ENCODE measurements at regions not wholly inside any gene's neighbourhood (a gene's known extent, or its start where the extent isn't known, plus 50 kb on each side); places are given as distances from the start of the nearest gene placed in this dataset.
"Not testable (repeated sequence)": the region's sequence is repeated elsewhere in the genome, so short reads cannot be mapped to it uniquely, and the experiment has no call there.

- H4K8ac ChIP-seq (ENCODE audit: low read depth, low read length) = no peak overlapping the region
- no peak overlapping the region for H3K14ac ChIP-seq (ENCODE audit: low read length)
- WGBS (ENCODE audit: extremely low coverage, insufficient coverage, insufficient read length) = no CpG with 5 or more reads among the region's 4 CpGs
- no peaks in the 10 kb centered on the region for H3K79me2 ChIP-seq (ENCODE audit: control insufficient read depth, insufficient read depth, low read length, poor library complexity)
- no peak overlapping the region for H3K18ac ChIP-seq (ENCODE audit: low read length)
- DNase-seq = no peak
- no peak overlapping the region for H3K27ac ChIP-seq (ENCODE audit: low read depth, low read length)
- no peak overlapping the region for H4K91ac ChIP-seq (ENCODE audit: low read depth, low read length)
- H4K12ac ChIP-seq (ENCODE audit: low read depth, low read length) = no peak overlapping the region
- no peaks in the 10 kb centered on the region for H3K36me3 ChIP-seq (ENCODE audit: control insufficient read depth in 1 of 2, insufficient read depth in 2 of 2, low read length in 2 of 2)
- H2AFZ ChIP-seq (ENCODE audit: insufficient read depth, low read length, poor library complexity) = no peak overlapping the region
- no peak overlapping the region for H2BK5ac ChIP-seq (ENCODE audit: low read depth, low read length, poor library complexity)
- no peak overlapping the region for H3K4ac ChIP-seq (ENCODE audit: low read depth, low read length)
- peaks cover 24% of the 10 kb centered on the region for H3K9me3 ChIP-seq (ENCODE audit: insufficient read depth, low read depth, low read length)
- H2BK12ac ChIP-seq (ENCODE audit: low read length) = no peak overlapping the region
- H2AK5ac ChIP-seq (ENCODE audit: low read length) = no peak overlapping the region
- no peak overlapping the region for H3K4me2 ChIP-seq (ENCODE audit: low read length)
- no peaks in the 10 kb centered on the region for H3K4me1 ChIP-seq (ENCODE audit: control insufficient read depth in 1 of 2, insufficient read depth in 2 of 2, low read length in 2 of 2)
- no peak overlapping the region for H3K4me3 ChIP-seq (ENCODE audit: low read depth, low read length)
- H3K27me3 ChIP-seq (ENCODE audit: insufficient read depth, low read length) = no peaks in the 10 kb centered on the region
- H3K23ac ChIP-seq (ENCODE audit: low read length) = no peak overlapping the region
- H3K79me1 ChIP-seq (ENCODE audit: low read length) = no peaks in the 10 kb centered on the region
- H3K9ac ChIP-seq (ENCODE audit: low read length) = no peak overlapping the region
- no peak overlapping the region for H2BK120ac ChIP-seq (ENCODE audit: insufficient read depth, low read length, poor library complexity)
Observed at GRCh38 chr14:104230946-104231345, 92.6 kb downstream of the KIF26A start.

- no peaks in the 10 kb centered on the region for H3K4me1 ChIP-seq (ENCODE audit: control insufficient read depth in 1 of 2, insufficient read depth in 2 of 2, low read length in 2 of 2)
- H3K9ac ChIP-seq (ENCODE audit: low read length) = no peak overlapping the region
- no peak for DNase-seq
- H2BK5ac ChIP-seq (ENCODE audit: low read depth, low read length, poor library complexity) = no peak overlapping the region
- H4K8ac ChIP-seq (ENCODE audit: low read depth, low read length) = no peak overlapping the region
- no peak overlapping the region for H2AK5ac ChIP-seq (ENCODE audit: low read length)
- H3K27ac ChIP-seq (ENCODE audit: low read depth, low read length) = no peak overlapping the region
- H3K79me2 ChIP-seq (ENCODE audit: control insufficient read depth, insufficient read depth, low read length, poor library complexity) = no peaks in the 10 kb centered on the region
- no peak overlapping the region for H3K23ac ChIP-seq (ENCODE audit: low read length)
- H3K18ac ChIP-seq (ENCODE audit: low read length) = no peak overlapping the region
- H3K4ac ChIP-seq (ENCODE audit: low read depth, low read length) = no peak overlapping the region
- H2BK120ac ChIP-seq (ENCODE audit: insufficient read depth, low read length, poor library complexity) = no peak overlapping the region
- no CpG with 5 or more reads among the region's 4 CpGs for WGBS (ENCODE audit: extremely low coverage, insufficient coverage, insufficient read length)
- H3K9me3 ChIP-seq (ENCODE audit: insufficient read depth, low read depth, low read length) = peaks cover 28% of the 10 kb centered on the region
- H3K79me1 ChIP-seq (ENCODE audit: low read length) = no peaks in the 10 kb centered on the region
- H4K91ac ChIP-seq (ENCODE audit: low read depth, low read length) = no peak overlapping the region
- no peak overlapping the region for H2BK12ac ChIP-seq (ENCODE audit: low read length)
- no peak overlapping the region for H3K4me2 ChIP-seq (ENCODE audit: low read length)
- no peaks in the 10 kb centered on the region for H3K27me3 ChIP-seq (ENCODE audit: insufficient read depth, low read length)
- no peak overlapping the region for H2AFZ ChIP-seq (ENCODE audit: insufficient read depth, low read length, poor library complexity)
- H3K14ac ChIP-seq (ENCODE audit: low read length) = no peak overlapping the region
- no peak overlapping the region for H3K4me3 ChIP-seq (ENCODE audit: low read depth, low read length)
- no peak overlapping the region for H4K12ac ChIP-seq (ENCODE audit: low read depth, low read length)
- no peaks in the 10 kb centered on the region for H3K36me3 ChIP-seq (ENCODE audit: control insufficient read depth in 1 of 2, insufficient read depth in 2 of 2, low read length in 2 of 2)
Observed at GRCh38 chr14:104232070-104232484, 93.7 kb downstream of the KIF26A start.

DNA sequence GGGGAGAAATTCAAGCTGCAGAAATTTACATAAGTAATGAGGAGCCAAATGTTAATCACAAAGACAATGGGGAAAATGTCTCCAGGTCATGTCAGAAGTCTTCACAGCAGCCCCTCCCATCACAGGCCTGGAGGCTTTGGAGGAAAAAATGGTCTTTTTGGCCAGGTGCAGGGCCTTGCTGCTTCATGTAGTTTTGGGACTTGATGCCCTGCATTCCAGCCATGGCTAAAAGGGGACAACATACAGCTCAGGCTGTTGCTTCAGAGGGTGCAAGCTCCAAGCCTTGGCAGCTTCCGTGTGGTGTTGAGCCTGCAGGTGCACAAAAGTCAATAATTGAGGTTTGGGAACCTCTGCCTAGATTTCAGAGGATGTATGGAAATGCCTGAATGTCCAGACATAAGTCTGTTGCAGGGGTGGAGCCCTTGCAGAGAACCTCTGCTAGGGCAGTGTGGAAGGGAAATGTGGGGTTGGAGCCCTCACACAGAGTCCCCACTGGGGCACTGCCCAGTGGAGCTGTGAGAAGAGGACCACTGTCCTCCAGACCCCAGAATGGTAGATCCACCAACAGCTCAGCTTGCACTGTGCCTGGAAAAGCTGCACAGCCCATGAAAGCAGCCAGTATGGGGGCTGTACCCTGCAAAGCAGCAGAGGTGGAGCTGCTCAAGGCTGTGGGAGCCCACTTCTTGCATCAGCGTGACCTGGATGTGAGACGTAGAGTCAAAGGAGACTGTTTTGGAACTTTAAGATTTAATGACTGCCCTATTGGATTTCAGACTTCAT lies 95.8 kb downstream of the KIF26A start:
- H4K8ac ChIP-seq (ENCODE audit: low read depth, low read length); H3K9ac ChIP-seq (ENCODE audit: low read length); H3K4me3 ChIP-seq (ENCODE audit: low read depth, low read length); H3K4me2 ChIP-seq (ENCODE audit: low read length); H3K79me2 ChIP-seq (ENCODE audit: control insufficient read depth, insufficient read depth, low read length, poor library complexity); H3K27ac ChIP-seq (ENCODE audit: low read depth, low read length); H4K12ac ChIP-seq (ENCODE audit: low read depth, low read length); H2BK120ac ChIP-seq (ENCODE audit: insufficient read depth, low read length, poor library complexity); H3K14ac ChIP-seq (ENCODE audit: low read length); H2AFZ ChIP-seq (ENCODE audit: insufficient read depth, low read length, poor library complexity); H2BK5ac ChIP-seq (ENCODE audit: low read depth, low read length, poor library complexity); H2BK12ac ChIP-seq (ENCODE audit: low read length); H3K79me1 ChIP-seq (ENCODE audit: low read length); H3K4ac ChIP-seq (ENCODE audit: low read depth, low read length); H3K36me3 ChIP-seq (ENCODE audit: control insufficient read depth in 1 of 2, insufficient read depth in 2 of 2, low read length in 2 of 2); H3K23ac ChIP-seq (ENCODE audit: low read length); H2AK5ac ChIP-seq (ENCODE audit: low read length); H3K27me3 ChIP-seq (ENCODE audit: insufficient read depth, low read length); H3K18ac ChIP-seq (ENCODE audit: low read length); H3K4me1 ChIP-seq (ENCODE audit: control insufficient read depth in 1 of 2, insufficient read depth in 2 of 2, low read length in 2 of 2); DNase-seq; H4K91ac ChIP-seq (ENCODE audit: low read depth, low read length): not testable (repeated sequence)
- H3K9me3 ChIP-seq (ENCODE audit: insufficient read depth, low read depth, low read length) = peaks cover 33% of the 10 kb centered on the region
- no CpG with 5 or more reads among the region's 3 CpGs for WGBS (ENCODE audit: extremely low coverage, insufficient coverage, insufficient read length)

DNA sequence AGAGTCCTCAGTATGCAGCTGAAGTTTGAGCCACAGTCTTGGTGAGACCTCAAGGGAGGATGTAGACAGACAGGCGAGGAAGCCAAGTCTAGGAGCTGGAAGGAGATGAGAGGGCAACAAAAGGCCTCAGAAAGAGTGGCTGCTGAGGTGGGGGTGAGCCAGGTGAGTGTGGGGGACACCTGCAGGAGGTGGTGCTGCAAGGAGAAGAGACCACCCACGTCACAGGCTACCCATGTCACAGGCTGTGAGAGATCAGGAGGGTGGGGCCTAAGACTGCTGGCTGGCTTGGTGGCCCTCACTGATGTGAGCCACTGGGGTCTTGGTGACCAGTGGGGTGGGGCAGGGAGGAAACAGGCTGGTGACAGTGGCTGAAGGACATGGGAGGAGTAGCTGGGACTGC lies 97.3 kb downstream of the KIF26A start:
- Histone ChIP-seq H2AFZ (ENCODE audit: insufficient read depth, low read length, poor library complexity) (no peak overlapping the region), H3K23ac (ENCODE audit: low read length) (no peak overlapping the region), H2BK120ac (ENCODE audit: insufficient read depth, low read length, poor library complexity) (no peak overlapping the region), H3K79me2 (ENCODE audit: control insufficient read depth, insufficient read depth, low read length, poor library complexity) (no peaks in the 10 kb centered on the region), H4K8ac (ENCODE audit: low read depth, low read length) (no peak overlapping the region), H3K14ac (ENCODE audit: low read length) (no peak overlapping the region), H3K4me2 (ENCODE audit: low read length) (no peak overlapping the region), H3K36me3 (ENCODE audit: control insufficient read depth in 1 of 2, insufficient read depth in 2 of 2, low read length in 2 of 2) (no peaks in the 10 kb centered on the region), H4K12ac (ENCODE audit: low read depth, low read length) (no peak overlapping the region), H3K4ac (ENCODE audit: low read depth, low read length) (no peak overlapping the region), H3K27me3 (ENCODE audit: insufficient read depth, low read length) (no peaks in the 10 kb centered on the region), H3K4me3 (ENCODE audit: low read depth, low read length) (no peak overlapping the region), H2BK5ac (ENCODE audit: low read depth, low read length, poor library complexity) (no peak overlapping the region), H2AK5ac (ENCODE audit: low read length) (no peak overlapping the region), H2BK12ac (ENCODE audit: low read length) (no peak overlapping the region), H3K9ac (ENCODE audit: low read length) (no peak overlapping the region), H3K27ac (ENCODE audit: low read depth, low read length) (no peak overlapping the region), H3K4me1 (ENCODE audit: control insufficient read depth in 1 of 2, insufficient read depth in 2 of 2, low read length in 2 of 2) (no peaks in the 10 kb centered on the region), H4K91ac (ENCODE audit: low read depth, low read length) (no peak overlapping the region), H3K18ac (ENCODE audit: low read length) (no peak overlapping the region), H3K79me1 (ENCODE audit: low read length) (no peaks in the 10 kb centered on the region), H3K9me3 (ENCODE audit: insufficient read depth, low read depth, low read length) (peaks cover 33% of the 10 kb centered on the region)
- no peak for DNase-seq
- no CpG with 5 or more reads among the region's 2 CpGs for WGBS (ENCODE audit: extremely low coverage, insufficient coverage, insufficient read length)
